B cell (primary cell): ENCODE measurements at regions not wholly inside any gene's neighbourhood (a gene's known extent, or its start where the extent isn't known, plus 50 kb on each side); places are given as distances from the start of the nearest gene placed in this dataset.

ENCODE experiments used
- ATAC-seq: fragments of 200-7000 bp; cut with Tn5 transposase; one replicate; pipeline ENCODE4 v1.10.0; 2021; ENCODE audit warnings: low read depth, mild to moderate bottlenecking, moderate number of reproducible peaks, moderate library complexity
- CTCF ChIA-PET: fragments of 350-600 bp; sonication (Branson Sonifier 250); formaldehyde crosslinking; loops from one replicate; lab custom pipeline; 2021; ENCODE audit warnings: antibody characterized with exemption, inconsistent platforms; lab: Charles Lee
- POLR2A ChIA-PET: fragments of 350-600 bp; sonication (Branson Sonifier 250); formaldehyde crosslinking; loops from one replicate; lab custom pipeline; 2021; ENCODE audit warnings: antibody characterized with exemption; lab: Charles Lee
- DNase-seq: peaks from one replicate; pipeline ENCODE4 v3.0.0; 2013
- H2AFZ ChIP-seq: 2 replicates; pipeline ENCODE4 v1.6.1; 2012; ENCODE audit warnings: mild to moderate bottlenecking, low read depth, low read length; ENCODE audit not compliant: insufficient read depth, poor library complexity, severe bottlenecking
- H3K27ac ChIP-seq, 2 donors: 1 replicate in 1 of 2; 2 replicates in 1 of 2; pipeline ENCODE4 v1.5.1; 2012 to 2013; ENCODE audit warnings: low read length in 2 of 2, mild to moderate bottlenecking in 2 of 2, moderate library complexity in 1 of 2
- H3K27me3 ChIP-seq, 4 experiments: fragments of 200-600 bp in 1 of 4; sonication (generic) in 1 of 4; replicated peaks in 1 of 4; 1 replicate in 2 of 4; 2 replicates in 2 of 4; pipeline versions ENCODE4 v1.6.1 to v1.7.0; 2013 to 2016; ENCODE audit warnings: low read length in 3 of 4, mild to moderate bottlenecking in 2 of 4, mixed read lengths in 1 of 4, moderate library complexity in 1 of 4; ENCODE audit not compliant: insufficient read depth in 4 of 4, control insufficient read depth in 3 of 4; ENCODE audit errors: control extremely low read depth in 1 of 4
- H3K36me3 ChIP-seq, 2 experiments: replicated peaks in 1 of 2; 1 replicate in 1 of 2; 2 replicates in 1 of 2; pipeline versions ENCODE4 v1.6.1 to v1.7.1; 2013; ENCODE audit warnings: low read length in 1 of 2; ENCODE audit not compliant: insufficient read depth in 2 of 2, control insufficient read depth in 1 of 2; ENCODE audit errors: control extremely low read depth in 1 of 2, extremely low read depth in 1 of 2
- H3K4me1 ChIP-seq, 2 donors: fragments of 200-600 bp in 1 of 2; sonication (generic) in 1 of 2; 1 replicate in 1 of 2; 2 replicates in 1 of 2; pipeline versions ENCODE4 v1.5.1 to v1.6.1; 2013 to 2017; ENCODE audit warnings: low read length in 2 of 2; ENCODE audit not compliant: control insufficient read depth in 2 of 2, insufficient read depth in 2 of 2
- H3K4me2 ChIP-seq: replicated peaks from 2 replicates; pipeline ENCODE3; 2012; ENCODE audit warnings: mild to moderate bottlenecking, low read depth, low read length; ENCODE audit not compliant: poor library complexity, severe bottlenecking
- H3K4me3 ChIP-seq, 5 experiments: fragments of 200-600 bp in 1 of 5; sonication (generic) in 1 of 5; 1 replicate in 3 of 5; 2 replicates in 2 of 5; pipeline versions ENCODE4 v1.5.1 to v1.7.0; 2011 to 2016; ENCODE audit warnings: low read length in 4 of 5, mild to moderate bottlenecking in 4 of 5, low read depth in 2 of 5, control low read depth in 1 of 5, moderate library complexity in 1 of 5; ENCODE audit not compliant: insufficient read depth in 1 of 5; ENCODE audit errors: control extremely low read depth in 1 of 5, extremely low read depth in 1 of 5
- H3K79me2 ChIP-seq: fragments of 200-600 bp; sonication (generic); one replicate; pipeline ENCODE4 v1.6.0; 2016; ENCODE audit warnings: low read length; ENCODE audit not compliant: control insufficient read depth, insufficient read depth
- H3K9ac ChIP-seq: fragments of 200-600 bp; sonication (generic); 2 replicates; pipeline ENCODE4 v1.6.1; 2017; ENCODE audit warnings: mild to moderate bottlenecking, low read length, moderate library complexity
- H3K9me3 ChIP-seq, 3 donors: one replicate each; pipeline versions ENCODE4 v1.6.1 to v1.7.1; 2013; ENCODE audit warnings: low read length in 2 of 3; ENCODE audit not compliant: control insufficient read depth in 2 of 3, insufficient read depth in 1 of 3; ENCODE audit errors: control extremely low read depth in 1 of 3
- H4K20me1 ChIP-seq: 2 replicates; pipeline ENCODE4 v1.6.0; 2012; ENCODE audit warnings: mild to moderate bottlenecking, low read length; ENCODE audit not compliant: insufficient read depth, control insufficient read depth, poor library complexity, severe bottlenecking
- H3K27ac Mint-ChIP-seq: one replicate; pipeline ENCODE4 v1.8.0; 2021; ENCODE audit warnings: mixed read lengths
- H3K27me3 Mint-ChIP-seq: one replicate; pipeline ENCODE4 v1.8.0; 2021; ENCODE audit warnings: mixed read lengths
- H3K4me1 Mint-ChIP-seq: one replicate; pipeline ENCODE4 v1.8.0; 2021; ENCODE audit warnings: mixed read lengths
- H3K4me3 Mint-ChIP-seq: one replicate; pipeline ENCODE4 v1.8.0; 2021; ENCODE audit warnings: mixed read lengths
- H3K9me3 Mint-ChIP-seq: one replicate; pipeline ENCODE4 v1.8.0; 2022; ENCODE audit warnings: mixed read lengths; ENCODE audit not compliant: insufficient read depth
- CTCF ChIP-seq: fragments of 200-600 bp; IDR thresholded peaks from one replicate; pipeline ENCODE4 v1.8.0; 2022; ENCODE audit warnings: antibody characterized with exemption, mild to moderate bottlenecking
- EZH2 ChIP-seq: IDR thresholded peaks from 2 replicates; pipeline ENCODE4 v1.6.1; 2012; ENCODE audit warnings: borderline replicate concordance, low read depth, mild to moderate bottlenecking, moderate library complexity, low read length; ENCODE audit not compliant: insufficient read depth, poor library complexity, severe bottlenecking
- WGBS: methylation state at CpG from one replicate; pipeline ENCODE4 v1.1.5; 2013; ENCODE audit warnings: missing lambda C conversion rate; ENCODE audit not compliant: insufficient coverage; 5-methylcytosine and 5-hydroxymethylcytosine counted together
- intact Hi-C: fragments of 100-400 bp; cut with micrococcal nuclease; formaldehyde crosslinking; loops from one replicate; pipeline ENCODE4 v1.10.0; 2022

- H3K27ac ChIP-seq, result no peak overlapping the region
- ChIA-PET CTCF (no interaction called here), POLR2A (no interaction called here)
- no peak overlapping the region for H3K4me3 ChIP-seq
- H3K4me1 Mint-ChIP-seq, result no peaks in the 10 kb centered on the region
- no peaks in the 10 kb centered on the region for H3K9me3 ChIP-seq
- no peaks in the 10 kb centered on the region for H3K4me1 ChIP-seq
- ATAC-seq, result no peak
- WGBS, result 0% methylated on average over 1 of the region's 2 CpGs
- no peaks in the 10 kb centered on the region for H3K9me3 Mint-ChIP-seq
- DNase-seq, result no peak
- TF ChIP-seq CTCF (no peak), EZH2 (no peak)
- H4K20me1 ChIP-seq, result no peaks in the 10 kb centered on the region
- intact Hi-C loops, result no loop called here
- H3K9ac ChIP-seq, result no peak overlapping the region
- H3K4me2 ChIP-seq, result no peak overlapping the region
- H3K36me3 ChIP-seq, result no peaks in the 10 kb centered on the region
- H3K79me2 ChIP-seq, result no peaks in the 10 kb centered on the region
- no peaks in the 10 kb centered on the region for H3K27me3 ChIP-seq
- no peak overlapping the region for H3K27ac Mint-ChIP-seq
- no peak overlapping the region for H2AFZ ChIP-seq
- H3K4me3 Mint-ChIP-seq, result no peak overlapping the region
- H3K27me3 Mint-ChIP-seq, result peaks cover 11% of the 10 kb centered on the region
Measured at GRCh38 chr12:93976024-93976423, 172.4 kb upstream of the PLXNC1 start.

GRCh38 chr12:93977081-93977480, 171.3 kb upstream of the PLXNC1 start:
- ChIA-PET CTCF (interaction anchor here (1.3 kb wide), 1 partner anchor 473 kb away, joined by 8 read pairs; no protein-coding TSS in a partner anchor), POLR2A (no interaction called here)
- Histone ChIP-seq H2AFZ (no peak overlapping the region), H3K36me3 (no peaks in the 10 kb centered on the region), H3K4me1 (no peaks in the 10 kb centered on the region), H3K4me3 (no peak overlapping the region), H3K9me3 (no peaks in the 10 kb centered on the region), H3K79me2 (no peaks in the 10 kb centered on the region), H4K20me1 (no peaks in the 10 kb centered on the region), H3K27me3 (no peaks in the 10 kb centered on the region), H3K9ac (no peak overlapping the region), H3K4me2 (no peak overlapping the region), H3K27ac (no peak overlapping the region)
- no CpG with 5 or more reads among the region's 3 CpGs for WGBS
- Mint-ChIP-seq H3K4me1 (no peaks in the 10 kb centered on the region), H3K4me3 (no peak overlapping the region), H3K27me3 (peaks cover 19% of the 10 kb centered on the region), H3K27ac (no peak overlapping the region), H3K9me3 (no peaks in the 10 kb centered on the region)
- ATAC-seq (no peak), DNase-seq (no peak)
- intact Hi-C loops, result no loop called here
- TF ChIP-seq CTCF, result no peak
- no peak for TF ChIP-seq EZH2
